GM18502 (cell line): ENCODE measurements at regions not wholly inside any gene's neighbourhood (a gene's known extent, or its start where the extent isn't known, plus 50 kb on each side); places are given as distances from the start of the nearest gene placed in this dataset.

ENCODE experiments used
- ATAC-seq: cut with Tn5 transposase; IDR thresholded peaks from one replicate; pipeline ENCODE4 v1.9.1; 2021; ENCODE audit warnings: mild to moderate bottlenecking; ENCODE audit not compliant: unreplicated experiment, poor library complexity

DNA sequence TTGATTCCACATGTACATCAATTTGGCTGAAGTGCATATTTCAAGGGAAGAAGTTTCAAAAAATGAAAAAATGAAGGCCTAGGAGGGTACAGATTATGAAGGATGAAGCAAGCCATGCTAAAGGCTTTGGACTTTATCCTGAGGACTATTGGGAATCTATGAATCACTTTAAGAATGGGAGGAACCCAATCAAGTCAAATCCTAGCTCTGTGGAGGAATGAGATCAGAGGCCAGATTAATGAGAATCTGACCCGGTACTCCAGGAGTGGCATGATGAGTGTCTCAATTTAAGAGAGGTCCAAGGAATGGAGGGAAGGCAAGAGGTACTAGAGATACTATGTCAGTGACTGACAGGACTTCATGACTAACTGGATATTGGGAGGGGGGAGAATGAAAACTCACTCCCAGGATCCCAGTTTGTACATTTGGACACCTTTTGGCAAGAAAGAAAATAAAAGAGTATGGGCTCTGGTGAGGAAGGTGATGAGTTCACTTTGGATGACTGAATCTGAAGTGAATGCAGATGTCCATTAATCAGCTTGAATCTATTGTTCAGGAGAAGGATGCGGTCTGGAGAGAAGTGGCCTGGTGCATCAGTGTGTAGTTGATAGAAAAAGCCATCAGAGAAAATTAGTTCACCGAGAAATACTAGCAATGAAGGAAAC is 349.0 kb downstream of the EFNB2 start:
- no peak for ATAC-seq

DNA sequence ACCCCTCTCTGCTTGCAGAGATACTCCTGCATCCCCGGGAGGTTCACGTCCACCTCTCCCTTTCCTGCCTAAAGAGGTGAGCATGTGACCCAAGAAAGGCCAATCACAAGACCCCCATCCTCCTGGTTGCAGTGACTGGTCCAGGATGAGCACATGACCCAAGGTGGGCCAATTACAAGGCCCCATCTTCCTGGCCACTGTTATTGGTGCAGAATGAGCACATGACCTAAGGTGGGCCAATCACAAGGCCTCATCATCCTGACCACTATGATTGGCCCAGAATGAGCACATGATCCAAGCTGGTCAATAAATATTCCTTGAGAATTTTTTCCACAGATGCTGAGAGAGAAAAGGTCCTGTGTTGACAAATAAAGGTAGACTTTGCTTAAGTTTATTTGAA is 350.7 kb downstream of the EFNB2 start:
- ATAC-seq = no peak

DNA sequence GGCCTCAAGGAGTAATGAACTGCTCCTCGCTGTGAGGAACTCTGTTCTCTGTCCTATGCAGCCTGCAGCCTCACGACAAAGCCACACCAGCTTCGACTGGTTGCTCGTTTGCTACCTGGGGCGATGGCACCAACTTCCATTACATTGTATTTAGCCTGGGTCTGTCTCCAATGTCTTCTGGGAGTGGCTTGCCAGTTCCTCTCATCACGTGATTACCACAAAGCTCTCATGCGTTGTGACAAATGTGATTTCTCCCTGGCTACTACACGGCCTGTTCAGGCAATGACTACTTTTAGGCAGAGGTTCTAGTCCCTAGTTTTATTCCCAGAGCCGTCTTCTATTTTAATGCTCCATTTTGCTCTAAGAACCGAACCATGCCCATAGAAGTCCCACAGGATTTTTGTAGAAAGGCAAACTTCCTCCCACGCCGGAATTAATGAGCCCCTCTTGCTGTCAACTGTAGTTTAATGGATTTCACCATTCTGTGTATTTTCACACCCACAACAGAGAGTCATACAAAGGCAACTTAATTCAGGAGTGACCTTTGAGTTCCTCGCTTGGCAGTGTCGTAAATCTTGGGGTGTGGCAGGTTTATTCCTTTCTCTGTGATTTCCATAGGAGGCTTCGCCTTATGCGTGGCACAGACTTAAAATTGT is 351.9 kb downstream of the EFNB2 start:
- ATAC-seq = no peak

DNA sequence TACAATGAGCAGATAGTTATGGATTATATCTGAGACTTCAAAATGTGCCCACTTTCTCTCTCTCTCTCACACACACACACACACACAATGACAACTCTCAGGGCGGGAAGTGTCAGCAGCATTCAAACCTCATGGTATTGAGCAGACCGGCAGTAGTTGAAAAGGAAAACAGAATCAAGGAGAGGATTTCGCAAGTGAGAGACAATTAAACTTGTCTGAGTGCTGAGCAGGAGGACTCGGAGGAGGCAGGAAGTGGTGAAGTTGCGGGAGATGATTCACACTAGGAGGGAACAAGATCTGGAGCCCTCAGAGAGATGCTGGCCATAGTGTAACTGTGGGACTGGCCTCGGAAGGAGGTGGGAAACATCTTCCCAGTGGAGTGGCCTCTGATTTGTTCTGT is 353.1 kb downstream of the EFNB2 start:
- no peak for ATAC-seq

DNA sequence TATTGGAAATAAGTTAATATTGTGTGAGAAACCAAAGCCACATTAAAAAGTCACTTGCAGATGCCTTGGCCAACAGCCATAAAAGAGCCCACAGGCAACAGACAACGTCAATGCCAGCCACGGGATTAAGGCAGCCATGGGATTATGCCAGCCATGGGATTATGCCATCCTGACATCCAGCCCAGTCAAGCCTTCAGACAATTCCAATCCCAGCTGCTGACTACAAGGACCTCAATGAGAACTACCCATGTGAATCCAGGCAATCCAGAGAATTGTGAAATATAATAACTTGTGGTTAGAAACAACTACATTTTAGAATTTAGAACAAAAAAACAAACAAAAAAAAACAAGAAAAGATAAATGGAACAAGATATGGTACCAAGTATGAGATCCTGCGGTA is 356.6 kb downstream of the EFNB2 start:
- no peak for ATAC-seq

DNA sequence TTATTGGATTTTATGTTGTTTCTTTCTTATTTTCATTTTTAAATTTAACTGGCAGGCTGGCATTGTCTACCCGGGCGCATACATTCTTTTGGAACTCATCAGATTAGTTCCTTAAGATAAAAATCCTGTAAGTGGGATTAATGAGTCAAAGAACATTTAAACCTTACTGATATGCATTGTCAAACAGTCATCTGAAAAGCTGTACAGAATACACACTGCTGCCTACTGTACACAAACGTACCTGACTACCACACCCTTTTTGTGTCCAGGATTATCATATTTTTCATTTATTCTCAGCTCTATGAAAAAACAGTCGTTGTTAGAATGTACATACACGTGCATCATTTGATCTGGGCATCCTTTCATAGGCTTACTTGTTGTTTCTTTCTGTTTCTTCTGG is 358.3 kb downstream of the EFNB2 start:
- no peak for ATAC-seq

DNA sequence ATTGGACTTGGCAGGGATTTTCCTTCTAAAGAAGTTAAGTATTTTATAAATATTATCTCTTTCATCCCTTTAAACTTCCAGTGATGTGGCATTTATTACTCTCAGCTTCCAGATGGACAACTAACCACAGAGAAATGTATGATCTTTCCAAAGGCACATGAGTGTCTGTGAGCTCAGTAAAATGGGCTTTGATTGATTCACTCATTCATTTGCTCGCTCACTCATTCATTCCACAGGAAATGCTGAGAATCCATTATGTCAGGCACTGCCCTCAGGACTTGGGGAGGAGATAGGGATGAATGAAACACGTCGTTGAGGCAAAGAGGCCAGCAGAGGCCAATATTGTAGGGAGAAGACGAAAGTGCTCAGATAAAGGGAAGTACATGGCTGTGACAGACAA is 359.3 kb downstream of the EFNB2 start:
- no peak for ATAC-seq

DNA sequence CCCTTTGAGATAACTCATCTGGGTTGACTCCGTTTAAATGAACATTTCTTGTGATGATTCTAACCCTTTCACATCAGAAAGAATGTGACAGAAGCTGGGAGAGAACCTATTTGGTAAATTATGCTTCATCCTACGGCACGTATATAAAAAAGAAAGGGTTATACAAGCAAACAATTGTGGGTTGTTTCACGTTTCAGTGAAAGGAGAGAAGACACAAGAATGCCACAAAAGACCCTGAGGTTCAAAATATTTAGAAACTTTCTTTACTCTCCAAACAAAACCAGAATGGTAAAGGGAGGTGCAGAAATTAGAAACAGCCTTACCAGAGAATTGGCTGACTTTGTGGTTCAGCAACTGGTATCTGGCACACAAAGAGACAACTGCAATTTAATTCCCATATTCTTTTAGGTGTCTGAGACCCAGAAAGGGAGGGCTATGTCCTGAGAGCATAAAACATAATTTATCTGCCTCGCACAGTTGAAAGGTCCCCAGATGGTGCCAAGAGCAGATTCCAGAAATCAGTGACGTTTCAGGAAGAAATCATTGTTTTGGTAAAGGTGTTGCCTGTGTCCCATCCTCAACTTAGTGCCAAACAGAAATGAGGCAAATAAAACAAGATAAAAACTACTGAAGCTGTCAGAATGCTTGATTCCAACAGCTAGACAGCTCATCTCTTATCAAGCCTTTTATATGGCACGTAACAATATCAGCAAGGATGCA is 361.4 kb downstream of the EFNB2 start:
- no peak for ATAC-seq

DNA sequence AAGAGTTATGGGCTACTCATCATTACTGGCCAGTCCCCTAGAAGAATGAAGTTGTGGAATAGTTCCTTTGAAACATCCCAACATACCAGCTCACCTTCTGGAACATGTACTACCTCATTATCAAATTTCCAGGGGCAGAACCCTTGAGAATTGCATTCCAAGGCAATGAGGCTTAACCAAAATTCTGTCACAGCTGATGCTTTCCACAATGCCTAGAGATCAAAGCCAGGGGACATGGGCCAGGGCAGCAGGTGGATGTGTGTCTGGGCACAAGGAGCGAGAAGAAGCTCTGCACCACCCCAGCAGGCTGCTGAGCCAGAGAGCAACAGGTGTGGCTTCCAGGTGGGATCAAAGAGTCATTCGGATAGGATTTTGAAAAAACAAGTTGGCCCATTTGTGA is 362.1 kb downstream of the EFNB2 start:
- no peak for ATAC-seq

DNA sequence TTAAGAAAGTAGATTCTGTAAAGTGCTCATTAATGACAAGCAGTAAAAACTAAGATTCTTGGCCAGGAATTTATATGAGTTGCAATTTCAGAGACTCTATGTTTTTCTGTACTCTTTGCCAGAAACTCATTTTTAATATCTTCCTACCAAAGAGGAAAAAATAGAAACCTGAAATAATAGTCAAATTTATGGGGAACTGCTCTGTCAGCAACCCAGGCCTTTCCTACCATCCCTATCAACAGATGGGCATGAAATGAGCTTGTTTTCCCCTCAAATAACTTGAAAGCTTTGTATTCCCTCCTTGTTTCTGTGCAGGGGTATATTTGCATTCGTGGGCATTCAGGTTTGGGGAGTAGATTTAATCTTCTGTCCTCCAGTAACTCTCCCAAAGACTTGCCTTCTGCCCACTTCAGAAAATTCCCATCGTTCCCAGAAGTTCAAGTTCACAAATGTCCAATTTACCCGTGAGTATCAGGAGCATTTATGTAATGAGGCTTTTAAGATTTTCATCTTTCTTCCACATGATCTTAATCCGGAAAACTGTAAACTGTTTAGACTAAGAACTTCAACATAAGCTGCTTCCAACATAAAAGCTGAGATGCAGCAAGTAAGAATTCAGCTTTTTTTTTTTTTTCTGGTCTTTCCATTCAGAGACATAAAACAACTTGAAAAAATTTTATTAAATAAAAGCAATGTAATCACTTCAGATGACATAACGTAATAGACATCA is 363.1 kb downstream of the EFNB2 start:
- ATAC-seq = no peak

DNA sequence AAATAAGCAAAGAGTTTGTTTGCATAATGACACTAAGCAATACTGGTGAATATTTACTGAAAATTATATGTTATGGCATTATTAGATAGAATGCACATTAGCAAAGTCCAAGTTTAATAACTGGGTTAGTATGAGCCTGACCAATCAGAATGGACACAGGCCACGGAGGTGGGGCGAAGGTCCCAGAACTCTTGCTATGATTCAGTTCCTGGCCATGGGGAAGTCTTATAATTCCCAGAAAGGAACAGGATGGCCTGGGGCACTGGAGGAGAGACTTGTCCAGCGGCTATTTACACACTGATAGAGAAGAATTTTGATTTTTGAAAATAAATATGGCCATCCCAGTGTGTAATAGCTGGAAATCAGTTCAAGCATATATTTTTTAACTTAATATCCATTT is 372.0 kb downstream of the EFNB2 start:
- no peak for ATAC-seq

DNA sequence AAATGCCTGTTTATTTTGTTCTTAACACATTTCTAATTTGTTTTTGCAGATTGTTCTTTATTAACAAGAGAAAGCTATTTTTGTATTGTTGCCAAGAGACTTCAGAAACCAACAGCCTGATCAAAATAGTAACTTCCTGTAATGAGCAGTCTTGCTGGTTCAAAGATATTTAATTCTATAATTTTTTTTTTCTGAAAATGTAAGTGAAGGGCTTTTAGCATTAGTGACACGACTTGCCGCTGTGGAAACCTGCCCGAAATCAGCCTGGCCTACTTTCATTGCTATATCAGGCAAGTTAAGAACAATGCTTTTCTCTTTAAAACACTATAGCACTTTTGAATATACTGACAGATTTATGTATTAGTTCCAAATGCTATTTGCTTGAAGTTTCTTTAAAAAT is 374.3 kb downstream of the EFNB2 start:
- no peak for ATAC-seq

DNA sequence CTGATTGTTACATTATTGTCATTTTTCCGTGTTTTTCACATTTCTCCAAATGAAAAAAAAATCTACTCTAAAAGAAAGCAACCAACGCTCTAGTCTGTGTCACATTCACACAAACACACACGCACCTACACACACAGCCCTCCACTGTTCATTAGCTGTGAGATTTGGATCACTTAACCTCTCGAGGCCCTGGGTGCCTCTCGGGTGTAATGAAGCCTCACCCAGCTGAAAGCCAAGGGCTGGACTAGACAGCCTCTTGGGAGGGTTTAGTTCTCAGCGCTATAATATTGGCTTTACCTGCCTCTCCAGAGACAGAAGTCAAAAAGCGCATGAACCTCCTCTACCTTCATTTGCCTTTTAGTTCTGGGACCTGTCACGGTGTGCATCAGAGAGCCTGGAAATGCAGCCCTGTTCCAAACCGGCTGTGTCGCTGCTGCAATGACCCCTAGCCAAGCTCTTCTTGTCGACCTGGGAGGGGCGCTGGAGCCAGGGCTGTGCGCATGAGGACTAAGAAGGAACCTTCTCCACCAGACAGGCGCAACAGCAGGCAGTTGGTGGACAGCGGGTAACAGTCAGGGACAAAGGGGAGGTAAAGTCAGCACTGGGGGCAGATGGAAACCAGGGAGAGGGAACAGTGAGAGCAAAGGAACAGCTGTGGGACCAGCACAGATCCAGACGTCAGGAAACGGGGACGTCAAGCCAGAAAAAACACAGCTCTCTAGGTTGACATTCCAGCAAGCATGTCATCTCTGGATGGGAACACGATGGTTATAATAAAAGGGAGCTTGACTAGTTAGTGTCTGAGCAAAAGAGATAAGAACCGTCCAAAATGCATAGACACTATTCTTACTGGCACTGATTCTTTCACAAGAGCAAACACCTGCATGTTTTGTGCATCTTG is 375.9 kb downstream of the EFNB2 start:
- ATAC-seq = no peak

DNA sequence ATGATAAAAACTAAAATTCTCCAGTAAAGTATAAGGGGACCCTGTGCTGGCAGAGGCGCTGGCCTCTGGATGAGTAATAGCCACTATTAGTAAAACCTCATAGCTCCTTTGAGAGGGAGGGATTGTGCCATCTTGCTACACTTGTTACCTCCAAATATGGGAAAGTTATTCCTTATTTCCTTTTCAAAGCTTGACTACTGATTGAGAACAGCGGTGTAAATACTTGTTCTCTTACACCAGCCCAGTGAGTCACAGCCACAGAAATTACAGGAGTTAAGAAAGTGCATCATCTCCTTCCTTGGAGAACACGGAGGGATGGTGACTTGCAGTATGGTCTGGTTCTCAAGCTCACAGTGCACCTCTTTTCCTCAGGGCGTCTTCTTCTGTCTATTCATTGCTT is 379.0 kb downstream of the EFNB2 start:
- ATAC-seq = no peak

DNA sequence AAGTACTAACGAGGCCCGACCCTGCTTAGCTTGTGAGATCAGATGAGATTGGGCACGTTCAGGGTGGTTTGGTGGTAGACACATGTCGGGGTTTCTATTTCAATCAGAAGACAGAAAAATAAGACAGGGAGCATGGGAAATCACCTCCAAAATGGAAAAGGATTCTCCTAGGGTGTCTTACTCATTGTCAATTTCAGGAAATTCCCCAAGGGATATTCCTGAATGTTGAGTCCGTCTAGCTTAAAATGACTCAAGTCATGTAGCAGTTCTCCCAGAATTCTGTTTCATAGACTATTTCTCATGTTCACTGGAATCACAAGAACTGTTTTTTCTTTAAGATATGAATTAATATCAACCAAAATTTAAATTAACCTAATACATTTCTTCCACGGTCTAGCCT is 380.1 kb downstream of the EFNB2 start:
- no peak for ATAC-seq

DNA sequence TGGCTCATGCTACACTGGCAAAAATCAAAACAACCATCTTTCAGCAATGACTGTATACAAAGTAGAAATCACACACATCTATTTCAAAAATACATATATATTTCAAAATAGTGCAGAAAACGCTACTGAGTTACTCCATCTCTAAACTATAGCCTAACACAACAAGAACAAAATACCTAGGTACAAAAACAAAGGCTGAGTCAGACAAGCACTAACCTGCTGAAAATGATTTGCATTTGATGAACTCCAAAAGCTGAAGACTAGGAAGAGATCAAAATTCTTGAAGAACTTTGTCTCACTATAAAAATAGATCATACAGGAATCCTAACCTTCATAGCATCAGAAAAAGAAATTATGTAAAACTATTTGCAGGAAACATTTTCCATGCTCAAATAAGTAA is 381.6 kb downstream of the EFNB2 start:
- no peak for ATAC-seq

DNA sequence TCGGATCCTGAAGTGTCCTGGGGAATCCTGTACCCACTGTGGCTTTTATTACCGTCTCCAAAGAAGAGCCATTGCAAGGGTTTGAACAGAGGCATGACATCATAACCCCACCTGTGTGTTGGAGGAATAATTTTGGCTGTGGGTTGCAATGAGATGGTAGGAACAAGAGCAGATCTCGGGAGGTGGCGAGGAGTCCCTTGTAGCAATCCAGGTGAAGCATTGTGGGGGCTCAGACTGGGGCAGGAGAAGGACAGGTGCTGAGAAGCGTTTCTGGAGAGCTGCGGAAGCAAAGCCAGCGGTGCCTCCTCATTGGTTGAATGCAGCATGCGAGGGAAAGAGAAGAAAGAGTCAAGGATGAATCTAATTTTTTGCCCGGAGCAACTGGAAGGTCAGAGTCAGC is 382.4 kb downstream of the EFNB2 start:
- ATAC-seq = no peak

DNA sequence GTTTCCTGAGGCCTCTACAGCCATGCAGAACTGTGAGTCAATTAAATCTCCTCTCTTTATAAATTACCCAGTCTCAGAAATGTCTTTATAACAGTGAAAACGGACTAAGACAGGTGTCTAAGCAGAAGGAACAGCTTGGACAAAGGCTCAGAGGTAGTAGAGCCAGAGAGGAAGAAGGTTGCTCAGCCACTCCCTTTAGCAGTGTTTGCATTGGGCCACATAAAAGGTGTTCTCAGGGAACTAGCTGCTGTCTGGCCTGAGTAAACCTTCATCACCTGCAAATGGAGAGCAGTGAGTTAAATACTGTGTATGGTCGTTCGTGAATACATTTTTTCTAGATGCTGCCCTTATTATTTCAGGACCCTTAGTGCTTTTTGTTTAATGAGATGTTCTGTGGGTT is 383.4 kb downstream of the EFNB2 start:
- ATAC-seq = no peak

DNA sequence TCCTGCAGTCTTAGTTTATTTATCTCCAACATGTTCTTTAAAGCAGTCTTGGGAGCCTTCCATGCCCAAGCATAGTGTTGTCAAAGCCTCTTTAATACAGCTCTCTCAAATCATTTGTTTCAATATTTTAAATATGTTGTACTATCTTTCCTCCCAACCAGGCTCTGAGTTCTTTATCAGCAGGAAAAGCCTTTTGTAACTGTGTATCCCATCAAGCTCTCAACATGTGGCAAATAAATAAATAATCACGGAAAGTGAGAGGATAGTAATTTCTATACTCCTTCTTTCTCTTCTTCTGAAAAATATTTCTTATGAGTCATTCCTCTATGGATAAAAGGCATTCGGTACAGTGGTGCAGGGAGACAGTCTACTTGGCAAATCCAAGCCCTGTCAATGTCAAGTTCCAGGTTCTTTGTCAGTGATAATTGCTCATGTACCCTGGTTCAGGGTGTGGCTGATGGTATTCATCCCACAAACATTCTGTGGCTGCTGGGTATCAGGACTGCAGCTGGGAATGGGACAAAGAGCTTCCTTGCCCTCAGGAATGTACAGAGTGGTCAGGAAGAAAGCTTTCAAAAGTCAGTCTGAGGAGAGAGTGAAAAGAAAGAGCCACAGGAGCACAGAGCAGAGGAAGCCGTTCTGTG is 384.3 kb downstream of the EFNB2 start:
- no peak for ATAC-seq
